ENCODE measurements at regions not wholly inside any gene's neighbourhood (a gene's known extent, or its start where the extent isn't known, plus 50 kb on each side); places are given as distances from the start of the nearest gene placed in this dataset.

DNA sequence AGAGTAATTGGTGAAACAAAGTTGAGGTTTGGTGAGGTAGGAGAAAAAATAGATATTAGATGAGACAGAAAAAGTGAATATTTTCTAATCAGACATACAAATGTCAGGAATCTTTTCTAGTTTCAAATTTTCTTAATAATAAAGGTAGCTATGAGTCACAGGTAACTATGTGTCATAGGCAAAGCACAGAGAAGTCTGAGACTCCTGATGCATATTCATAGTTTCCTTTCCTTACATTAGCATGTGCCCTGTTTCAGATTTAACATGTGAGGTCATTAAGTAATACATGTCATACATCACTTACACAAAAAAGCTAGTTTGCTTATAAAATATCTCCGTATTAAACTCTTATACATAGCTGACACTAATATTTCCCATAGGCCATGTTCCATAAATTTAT is 1141.3 kb upstream of the PCDH20 start:
- Mint-ChIP-seq H3K27ac (no peak overlapping the region), H3K27me3 (ENCODE audit: insufficient read depth) (no peaks in the 10 kb centered on the region), H3K9me3 (peaks cover 30% of the 10 kb centered on the region), H3K4me1 (ENCODE audit: low read depth) (no peaks in the 10 kb centered on the region), H3K36me3 (ENCODE audit: low read depth) (no peaks in the 10 kb centered on the region), H3K4me3 (no peak overlapping the region)
- no peak for DNase-seq
- TF ChIP-seq, protein P1, sequence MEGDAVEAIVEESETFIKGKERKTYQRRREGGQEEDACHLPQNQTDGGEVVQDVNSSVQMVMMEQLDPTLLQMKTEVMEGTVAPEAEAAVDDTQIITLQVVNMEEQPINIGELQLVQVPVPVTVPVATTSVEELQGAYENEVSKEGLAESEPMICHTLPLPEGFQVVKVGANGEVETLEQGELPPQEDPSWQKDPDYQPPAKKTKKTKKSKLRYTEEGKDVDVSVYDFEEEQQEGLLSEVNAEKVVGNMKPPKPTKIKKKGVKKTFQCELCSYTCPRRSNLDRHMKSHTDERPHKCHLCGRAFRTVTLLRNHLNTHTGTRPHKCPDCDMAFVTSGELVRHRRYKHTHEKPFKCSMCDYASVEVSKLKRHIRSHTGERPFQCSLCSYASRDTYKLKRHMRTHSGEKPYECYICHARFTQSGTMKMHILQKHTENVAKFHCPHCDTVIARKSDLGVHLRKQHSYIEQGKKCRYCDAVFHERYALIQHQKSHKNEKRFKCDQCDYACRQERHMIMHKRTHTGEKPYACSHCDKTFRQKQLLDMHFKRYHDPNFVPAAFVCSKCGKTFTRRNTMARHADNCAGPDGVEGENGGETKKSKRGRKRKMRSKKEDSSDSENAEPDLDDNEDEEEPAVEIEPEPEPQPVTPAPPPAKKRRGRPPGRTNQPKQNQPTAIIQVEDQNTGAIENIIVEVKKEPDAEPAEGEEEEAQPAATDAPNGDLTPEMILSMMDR (IDR thresholded peaks at IDR 0.05) = no peak

DNA sequence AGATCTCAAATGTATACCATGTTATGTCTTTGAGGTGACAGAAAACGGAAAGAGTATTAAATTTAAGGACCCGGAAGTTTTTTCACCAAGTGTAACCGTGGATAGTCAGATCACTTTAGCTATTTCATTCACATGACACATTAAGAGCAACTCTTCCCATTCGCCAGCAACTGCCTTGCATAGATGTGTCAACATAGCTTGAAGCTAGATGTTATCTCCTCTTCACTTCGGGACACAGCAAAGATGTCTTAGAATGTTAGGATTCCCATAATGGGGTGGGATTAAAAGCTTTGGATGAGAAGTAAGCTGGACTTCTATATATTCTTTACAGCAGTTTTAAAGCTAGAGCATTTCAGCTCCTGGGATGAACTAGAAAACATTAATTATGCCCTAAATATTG is 1135.9 kb upstream of the PCDH20 start:
- Mint-ChIP-seq H3K4me3 (no peak overlapping the region), H3K27ac (no peak overlapping the region), H3K36me3 (ENCODE audit: low read depth) (no peaks in the 10 kb centered on the region), H3K4me1 (ENCODE audit: low read depth) (no peaks in the 10 kb centered on the region), H3K9me3 (peaks cover 21% of the 10 kb centered on the region), H3K27me3 (ENCODE audit: insufficient read depth) (no peaks in the 10 kb centered on the region)
- DNase-seq = no peak
- TF ChIP-seq, protein P1 (IDR thresholded peaks at IDR 0.05) = no peak

DNA sequence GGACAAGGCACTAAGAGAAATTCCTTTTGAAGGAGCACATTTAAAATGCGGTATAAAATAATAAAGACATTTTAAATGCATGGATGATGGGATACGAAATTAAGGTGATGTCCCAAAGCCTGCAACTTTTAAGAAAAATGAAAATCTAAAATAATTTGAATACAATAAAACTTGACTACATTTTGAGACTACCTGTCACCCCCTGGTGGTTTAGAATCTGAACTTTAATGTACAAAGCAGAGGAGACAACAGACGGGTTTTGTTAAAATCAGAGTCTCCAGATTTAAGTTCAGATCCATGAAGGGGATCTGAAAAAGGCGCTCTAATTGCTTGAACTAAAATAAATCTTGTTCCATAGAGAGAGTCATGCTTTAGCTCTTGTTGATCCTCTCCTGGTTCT is 1129.3 kb upstream of the PCDH20 start:
- Mint-ChIP-seq H3K9me3 (peaks cover 19% of the 10 kb centered on the region), H3K27me3 (ENCODE audit: insufficient read depth) (no peaks in the 10 kb centered on the region), H3K4me1 (ENCODE audit: low read depth) (no peaks in the 10 kb centered on the region), H3K4me3 (no peak overlapping the region), H3K36me3 (ENCODE audit: low read depth) (no peaks in the 10 kb centered on the region), H3K27ac (no peak overlapping the region)
- TF ChIP-seq, protein P1 (IDR thresholded peaks at IDR 0.05) = no peak
- no peak for DNase-seq

DNA sequence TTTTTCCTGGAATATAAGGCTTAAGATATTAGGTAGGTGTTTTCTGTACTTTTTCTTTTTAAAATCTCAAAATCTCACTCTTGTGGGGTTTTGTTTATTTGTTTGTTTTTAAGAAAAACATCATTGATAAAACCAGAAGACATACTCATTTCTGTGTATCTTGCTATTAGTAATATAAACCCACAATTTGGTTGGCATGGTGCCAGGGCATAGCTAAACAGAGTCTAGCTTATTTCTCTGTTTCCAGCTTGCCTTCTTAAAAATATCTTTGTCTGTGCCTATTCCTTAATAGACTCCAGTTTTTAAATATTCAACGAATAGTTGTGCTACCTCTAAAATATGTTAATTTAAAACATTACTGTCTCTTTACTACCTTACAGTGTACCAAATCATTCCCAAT is 1121.9 kb upstream of the PCDH20 start:
- no peak overlapping the region for H3K27ac Mint-ChIP-seq
- TF ChIP-seq, protein P1 (IDR thresholded peaks at IDR 0.05) = no peak

DNA sequence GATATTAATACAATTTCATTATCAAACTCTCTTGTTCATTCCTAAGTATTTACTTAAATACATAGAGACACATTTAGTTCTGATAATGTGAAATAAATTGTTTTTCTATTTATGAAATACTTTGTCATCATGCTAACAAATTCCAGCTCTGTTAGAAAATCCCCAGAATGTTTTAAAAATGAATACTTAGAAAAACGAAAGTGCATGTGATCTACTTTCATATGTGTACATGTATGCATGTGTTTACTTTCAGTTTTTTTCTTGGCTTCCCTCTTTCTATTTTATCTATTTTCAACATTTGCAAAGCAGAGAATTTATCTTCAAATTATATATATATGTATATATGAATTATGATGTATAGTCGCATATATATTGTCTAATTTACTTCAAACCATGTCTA is 1110.0 kb upstream of the PCDH20 start:
- H3K36me3 Mint-ChIP-seq (ENCODE audit: low read depth) = no peaks in the 10 kb centered on the region

More for the DNA sequence above, 1121.9 kb upstream of the PCDH20 start:
- DNase-seq = no peak
- no peaks in the 10 kb centered on the region for H3K27me3 Mint-ChIP-seq (ENCODE audit: insufficient read depth)
- H3K4me1 Mint-ChIP-seq (ENCODE audit: low read depth) = no peaks in the 10 kb centered on the region
- peaks cover 35% of the 10 kb centered on the region for H3K9me3 Mint-ChIP-seq
- no peak overlapping the region for H3K4me3 Mint-ChIP-seq
- no peaks in the 10 kb centered on the region for H3K36me3 Mint-ChIP-seq (ENCODE audit: low read depth)

More for the DNA sequence above, 1110.0 kb upstream of the PCDH20 start:
- Mint-ChIP-seq H3K4me1 (ENCODE audit: low read depth) (no peaks in the 10 kb centered on the region), H3K9me3 (peaks cover 21% of the 10 kb centered on the region), H3K4me3 (no peak overlapping the region), H3K27me3 (ENCODE audit: insufficient read depth) (no peaks in the 10 kb centered on the region), H3K27ac (no peak overlapping the region)
- TF ChIP-seq, protein P1 (IDR thresholded peaks at IDR 0.05) = no peak
- DNase-seq = no peak
